Transverse colon (tissue), 4 donors: ENCODE measurements at regions not wholly inside any gene's neighbourhood (a gene's known extent, or its start where the extent isn't known, plus 50 kb on each side); places are given as distances from the start of the nearest gene placed in this dataset.

Experiments used
- DNase-seq: peaks from one replicate; pipeline ENCODE4 v3.0.0-alpha.2; 2019
- H3K27ac ChIP-seq, 4 donors: fragments of 200-600 bp; sonication (generic); 2 replicates each; pipeline ENCODE4 v1.5.1; 2016 to 2018; ENCODE audit warnings: inconsistent platforms in 4 of 4
- H3K27me3 ChIP-seq: fragments of 200-600 bp; sonication (generic); 2 replicates; pipeline ENCODE4 v1.5.1; 2017; ENCODE audit warnings: inconsistent platforms
- H3K36me3 ChIP-seq, 4 donors: fragments of 200-600 bp; sonication (generic); 2 replicates each; pipeline ENCODE4 v1.5.1; 2017 to 2019; ENCODE audit warnings: inconsistent platforms in 4 of 4
- H3K4me1 ChIP-seq, 4 donors: fragments of 200-600 bp; sonication (generic); 2 replicates each; pipeline ENCODE4 v1.5.1; 2017 to 2020; ENCODE audit warnings: inconsistent platforms in 4 of 4
- H3K4me3 ChIP-seq, 4 donors: fragments of 200-600 bp; sonication (generic); 1 replicate in 1 of 4; 2 replicates in 3 of 4; pipeline versions ENCODE4 v1.5.1 to v1.6.1; 2017 to 2019; ENCODE audit warnings: inconsistent platforms in 4 of 4
- H3K9me3 ChIP-seq, 2 donors: fragments of 200-600 bp; sonication (generic); 2 replicates each; pipeline ENCODE4 v1.5.1; 2017 to 2019; ENCODE audit warnings: inconsistent platforms in 2 of 2
- EP300 ChIP-seq: sonication (generic); formaldehyde crosslinking; IDR thresholded peaks from one replicate; pipeline ENCODE4 v1.6.1; 2017; ENCODE audit warnings: antibody characterized with exemption, low read depth
- POLR2A ChIP-seq: fragments of 450-650 bp; IDR thresholded peaks from one replicate; pipeline ENCODE4 v1.6.1; 2016; ENCODE audit warnings: antibody characterized with exemption, mild to moderate bottlenecking, moderate library complexity
- POLR2AphosphoS5 ChIP-seq, 3 donors: sonication (generic); formaldehyde crosslinking; IDR thresholded peaks; one replicate each; pipeline ENCODE4 v1.6.1; 2016; ENCODE audit warnings: antibody characterized with exemption in 3 of 3
- WGBS, 2 donors: methylation state at CpG; one replicate each; pipeline ENCODE4 v1.1.5; 2018; ENCODE audit warnings: low coverage in 1 of 2; 5-methylcytosine and 5-hydroxymethylcytosine counted together
- in situ Hi-C, 4 donors: fragments of 200-750 bp; cut with MboI; loops; one replicate each; pipeline versions ENCODE4 v1.15.0 to v1.15.1; 2017; ENCODE audit warnings: low sequenced_read_pairs in 3 of 4, low pct_ligation_motif_present in 1 of 4, low pct_unique_long_range_greater_than_20kb in 1 of 4
- intact Hi-C: fragments of 100-400 bp; cut with DNase I; formaldehyde crosslinking; loops from one replicate; pipeline ENCODE4 v1.15.1; 2023; ENCODE audit warnings: low total_unique reads
- TF ChIP-seq, protein P1 (sequence below), 5 experiments: fragments of 200-600 bp in 3 of 5; fragments of 450-650 bp in 2 of 5; sonication (generic) in 3 of 5; IDR thresholded peaks; 1 replicate in 2 of 5; 2 replicates in 3 of 5; pipeline ENCODE4 v1.5.1; 2016 to 2017; ENCODE audit warnings: antibody characterized with exemption in 5 of 5, inconsistent platforms in 3 of 5, mild to moderate bottlenecking in 2 of 5, moderate library complexity in 1 of 5

DNA sequence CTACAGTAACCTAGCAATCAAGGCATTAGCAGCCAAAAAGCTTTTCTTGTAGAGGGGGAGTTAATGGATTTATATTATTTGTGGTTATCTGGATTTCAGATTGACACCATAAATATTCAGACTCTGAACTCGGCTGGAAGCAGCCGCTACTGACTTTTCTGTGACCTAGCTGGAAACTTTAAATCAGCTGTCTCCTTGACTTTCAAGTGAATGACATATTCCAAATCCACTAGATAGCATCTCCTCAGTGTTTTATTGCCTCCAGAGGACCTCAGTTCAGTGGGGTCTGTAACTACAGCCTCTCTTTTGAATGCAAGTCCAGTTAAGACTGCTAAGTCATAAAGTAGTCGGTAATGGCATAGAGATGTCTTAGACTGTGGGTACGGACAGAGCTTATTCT lies 448.5 kb downstream of the NUF2 start:
- intact Hi-C loops = no loop called here
- in situ Hi-C loops = no loop called here

DNA sequence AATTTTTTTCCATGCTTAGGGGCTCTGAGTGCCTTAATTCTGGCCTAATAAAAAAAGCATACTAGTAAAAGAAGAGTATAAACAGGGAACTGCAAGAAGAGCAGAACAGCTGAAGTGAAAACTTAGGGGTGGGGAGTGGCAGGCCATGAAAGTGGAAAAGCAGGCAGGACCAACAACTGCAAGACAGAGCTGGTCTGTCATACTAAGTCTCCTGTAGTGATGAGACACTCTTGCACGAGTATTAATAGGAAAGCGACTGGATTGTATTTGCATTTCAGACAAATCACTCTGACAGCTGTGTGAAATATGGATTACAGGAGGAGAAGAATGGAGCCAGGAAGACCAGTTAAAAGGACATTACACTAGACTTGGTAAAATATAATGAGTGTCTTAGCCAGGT lies 449.9 kb downstream of the NUF2 start:
- Histone ChIP-seq H3K4me1 (no peaks in the 10 kb centered on the region), H3K36me3 (no peaks in the 10 kb centered on the region), H3K9me3 (no peaks in the 10 kb centered on the region), H3K27ac (no peak overlapping the region), H3K4me3 (no peak overlapping the region), H3K27me3 (no peaks in the 10 kb centered on the region)
- WGBS, 2 donors = 53 to 58% methylated on average over 2 of the region's 2 CpGs
- intact Hi-C loops (no loop called here), in situ Hi-C loops (no loop called here)
- TF ChIP-seq, protein P1, sequence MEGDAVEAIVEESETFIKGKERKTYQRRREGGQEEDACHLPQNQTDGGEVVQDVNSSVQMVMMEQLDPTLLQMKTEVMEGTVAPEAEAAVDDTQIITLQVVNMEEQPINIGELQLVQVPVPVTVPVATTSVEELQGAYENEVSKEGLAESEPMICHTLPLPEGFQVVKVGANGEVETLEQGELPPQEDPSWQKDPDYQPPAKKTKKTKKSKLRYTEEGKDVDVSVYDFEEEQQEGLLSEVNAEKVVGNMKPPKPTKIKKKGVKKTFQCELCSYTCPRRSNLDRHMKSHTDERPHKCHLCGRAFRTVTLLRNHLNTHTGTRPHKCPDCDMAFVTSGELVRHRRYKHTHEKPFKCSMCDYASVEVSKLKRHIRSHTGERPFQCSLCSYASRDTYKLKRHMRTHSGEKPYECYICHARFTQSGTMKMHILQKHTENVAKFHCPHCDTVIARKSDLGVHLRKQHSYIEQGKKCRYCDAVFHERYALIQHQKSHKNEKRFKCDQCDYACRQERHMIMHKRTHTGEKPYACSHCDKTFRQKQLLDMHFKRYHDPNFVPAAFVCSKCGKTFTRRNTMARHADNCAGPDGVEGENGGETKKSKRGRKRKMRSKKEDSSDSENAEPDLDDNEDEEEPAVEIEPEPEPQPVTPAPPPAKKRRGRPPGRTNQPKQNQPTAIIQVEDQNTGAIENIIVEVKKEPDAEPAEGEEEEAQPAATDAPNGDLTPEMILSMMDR (IDR thresholded peaks at IDR 0.05) = no peak
- TF ChIP-seq POLR2A (no peak), EP300 (no peak), POLR2AphosphoS5 (IDR thresholded peaks at IDR 0.05) (no peak)
- no peak for DNase-seq

More for the DNA sequence above, 448.5 kb downstream of the NUF2 start:
- Histone ChIP-seq H3K9me3 (no peaks in the 10 kb centered on the region), H3K4me3 (no peak overlapping the region), H3K36me3 (no peaks in the 10 kb centered on the region), H3K27me3 (no peaks in the 10 kb centered on the region), H3K27ac (no peak overlapping the region), H3K4me1 (no peaks in the 10 kb centered on the region)
- WGBS, 2 donors = 51 to 68% methylated on average over 2 to 4 of the region's 4 CpGs
- TF ChIP-seq POLR2AphosphoS5 (IDR thresholded peaks at IDR 0.05) (no peak), POLR2A (no peak), EP300 (no peak)
- TF ChIP-seq, protein P1 (IDR thresholded peaks at IDR 0.05) = no peak
- DNase-seq = no peak

DNA sequence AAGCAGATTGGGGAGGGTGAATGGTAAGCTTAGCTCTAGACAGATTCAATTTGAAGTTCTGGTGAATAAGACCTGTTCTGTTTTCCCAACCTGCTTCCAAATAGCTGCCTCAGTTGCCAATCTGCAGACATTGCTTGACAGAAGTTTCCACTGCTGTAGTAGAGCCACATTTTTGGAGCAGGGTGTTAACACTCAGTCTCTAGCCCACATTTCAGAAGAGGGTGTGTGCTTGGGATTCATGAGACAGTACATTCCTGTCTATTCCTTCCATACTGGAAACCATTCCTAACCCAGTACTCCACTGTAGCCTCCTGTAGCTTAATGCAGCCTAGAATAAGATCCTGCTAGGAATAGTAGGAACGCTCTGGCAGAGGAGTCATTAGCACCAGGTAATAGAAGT lies 450.5 kb downstream of the NUF2 start:
- 79% methylated on average over 1 of the region's 1 CpG; no CpG with 5 or more reads in 1 of the 2 donors for WGBS, 2 donors
- no peak overlapping the region for H3K4me3 ChIP-seq
- H3K36me3 ChIP-seq = no peaks in the 10 kb centered on the region
- intact Hi-C loops = no loop called here
- H3K27ac ChIP-seq = no peak overlapping the region
- no peaks in the 10 kb centered on the region for H3K27me3 ChIP-seq
- no peaks in the 10 kb centered on the region for H3K9me3 ChIP-seq
- TF ChIP-seq POLR2A = no peak
- no peak for TF ChIP-seq EP300
- TF ChIP-seq, protein P1 (IDR thresholded peaks at IDR 0.05) = no peak
- no peak for TF ChIP-seq POLR2AphosphoS5 (IDR thresholded peaks at IDR 0.05)
- no peak for DNase-seq
- H3K4me1 ChIP-seq = no peaks in the 10 kb centered on the region
- in situ Hi-C loops = no loop called here

DNA sequence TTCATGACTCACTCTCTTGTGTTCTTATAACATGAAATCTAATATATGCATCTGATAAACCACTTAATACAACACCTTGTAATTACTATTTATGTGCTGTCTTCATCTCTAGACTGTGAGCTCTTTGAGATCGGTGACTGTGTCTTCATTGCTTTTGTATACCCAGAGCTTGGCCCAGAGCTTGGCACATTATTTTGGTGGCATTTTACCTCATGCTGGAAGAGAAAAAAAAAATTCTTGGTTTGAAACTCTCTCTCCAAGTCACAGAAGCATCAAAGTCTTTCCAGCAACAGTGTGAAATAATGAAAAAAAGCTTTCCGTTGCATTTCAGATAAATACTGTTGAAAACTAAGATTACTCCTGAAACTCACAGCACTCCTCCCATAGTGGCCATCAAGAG lies 451.6 kb downstream of the NUF2 start:
- Histone ChIP-seq H3K36me3 (no peaks in the 10 kb centered on the region), H3K4me1 (no peaks in the 10 kb centered on the region), H3K27me3 (no peaks in the 10 kb centered on the region), H3K9me3 (peaks cover 0 to 3% of the 10 kb centered on the region in 2 donors), H3K27ac (no peak overlapping the region), H3K4me3 (no peak overlapping the region)
- no peak for TF ChIP-seq EP300
- no peak for TF ChIP-seq POLR2AphosphoS5 (IDR thresholded peaks at IDR 0.05)
- TF ChIP-seq POLR2A = no peak
- TF ChIP-seq, protein P1 (IDR thresholded peaks at IDR 0.05) = no peak
- 94 to 96% methylated on average over 2 of the region's 2 CpGs for WGBS, 2 donors
- intact Hi-C loops = no loop called here
- in situ Hi-C loops = no loop called here
- no peak for DNase-seq
